ENCODE measurements at regions not wholly inside any gene's neighbourhood (a gene's known extent, or its start where the extent isn't known, plus 50 kb on each side); places are given as distances from the start of the nearest gene placed in this dataset.

- H3K4me1 ChIP-seq (ENCODE audit: control insufficient read depth, insufficient read depth, low read length), result no peaks in the 10 kb centered on the region
- H3K27ac ChIP-seq (ENCODE audit: insufficient read depth, low read length), result no peak overlapping the region
- no peak overlapping the region for H3K18ac ChIP-seq (ENCODE audit: low read depth, low read length)
- H3K36me3 ChIP-seq (ENCODE audit: control insufficient read depth, insufficient read depth, low read length), result no peaks in the 10 kb centered on the region
- no peak overlapping the region for H3K23ac ChIP-seq (ENCODE audit: low read depth, low read length)
- peaks cover 5% of the 10 kb centered on the region for H3K27me3 ChIP-seq (ENCODE audit: control insufficient read depth, insufficient read depth, low read length)
- H2AK5ac ChIP-seq (ENCODE audit: low read depth, low read length), result no peak overlapping the region
- no peak overlapping the region for H2AK9ac ChIP-seq (replicated peaks; ENCODE audit: low read depth, low read length, poor library complexity)
- H2AFZ ChIP-seq (replicated peaks; ENCODE audit: low read length, poor library complexity), result no peak overlapping the region
- in situ Hi-C loops (cut with MboI; ENCODE audit: low sequenced_read_pairs), result no loop called here
- no TSS peak for BruUV-seq (replicated peaks)
- ChIA-PET CTCF (no interaction called here), POLR2A (ENCODE audit: unreplicated experiment) (no interaction called here)
- H3K9ac ChIP-seq (ENCODE audit: low read depth, low read length), result no peak overlapping the region
- no peaks in the 10 kb centered on the region for H3K79me1 ChIP-seq (ENCODE audit: low read depth in 1 of 2, low read length in 2 of 2)
- H3K9me1 ChIP-seq (ENCODE audit: insufficient read depth, low read length), result no peaks in the 10 kb centered on the region
- no peak overlapping the region for H2BK120ac ChIP-seq (ENCODE audit: low read depth, low read length)
- H3K9me3 ChIP-seq (ENCODE audit: control insufficient read depth, insufficient read depth, low read length), result no peaks in the 10 kb centered on the region
- intact Hi-C loops (cut with micrococcal nuclease), result no loop called here
- H2BK15ac ChIP-seq (ENCODE audit: low read depth, low read length), result no peak overlapping the region
- H3K14ac ChIP-seq (replicated peaks; ENCODE audit: low read depth, low read length), result no peak overlapping the region
- H3K4me2 ChIP-seq (ENCODE audit: low read depth, low read length), result no peak overlapping the region
- H3K56ac ChIP-seq (ENCODE audit: extremely low read depth, insufficient read depth, low read length), result no peak overlapping the region
- H4K91ac ChIP-seq (ENCODE audit: insufficient read depth, low read depth, low read length), result no peak overlapping the region
- 60% methylated on average over 1 of the region's 4 CpGs; no CpG with 5 or more reads in 1 of the 2 experiments for WGBS, 2 experiments (ENCODE audit: extremely low coverage in 2 of 2, insufficient read length in 1 of 2)
- DNase-seq (no peak), ATAC-seq (ENCODE audit: low read depth) (no peak)
- no peak overlapping the region for H3K4me3 ChIP-seq (ENCODE audit: insufficient read depth, low read depth, low read length)
- no peak overlapping the region for H4K8ac ChIP-seq (ENCODE audit: low read depth in 2 of 2, low read length in 2 of 2)
- TF ChIP-seq CEBPB (IDR thresholded peaks at IDR 0.05; ENCODE audit: low read depth, low read length) (no peak), MAZ (IDR thresholded peaks at IDR 0.05; ENCODE audit: borderline replicate concordance, low read depth, low read length) (no peak), BHLHE40 (IDR thresholded peaks at IDR 0.05; ENCODE audit: low read depth, low read length) (no peak), POLR2A (IDR thresholded peaks at IDR 0.05; ENCODE audit: low read depth, low read length) (no peak), SMC3 (IDR thresholded peaks at IDR 0.05; ENCODE audit: low read depth, low read length) (no peak), MAFK (IDR thresholded peaks at IDR 0.05; ENCODE audit: low read depth, low read length) (no peak), NFE2L2 (IDR thresholded peaks at IDR 0.05; ENCODE audit: low read depth, low read length) (no peak), RFX5 (IDR thresholded peaks at IDR 0.05; ENCODE audit: low read depth, low read length) (no peak), CHD1 (IDR thresholded peaks at IDR 0.05; ENCODE audit: low read depth, low read length) (no peak)
- TF ChIP-seq, protein P1, sequence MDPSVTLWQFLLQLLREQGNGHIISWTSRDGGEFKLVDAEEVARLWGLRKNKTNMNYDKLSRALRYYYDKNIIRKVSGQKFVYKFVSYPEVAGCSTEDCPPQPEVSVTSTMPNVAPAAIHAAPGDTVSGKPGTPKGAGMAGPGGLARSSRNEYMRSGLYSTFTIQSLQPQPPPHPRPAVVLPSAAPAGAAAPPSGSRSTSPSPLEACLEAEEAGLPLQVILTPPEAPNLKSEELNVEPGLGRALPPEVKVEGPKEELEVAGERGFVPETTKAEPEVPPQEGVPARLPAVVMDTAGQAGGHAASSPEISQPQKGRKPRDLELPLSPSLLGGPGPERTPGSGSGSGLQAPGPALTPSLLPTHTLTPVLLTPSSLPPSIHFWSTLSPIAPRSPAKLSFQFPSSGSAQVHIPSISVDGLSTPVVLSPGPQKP (IDR thresholded peaks at IDR 0.05; ENCODE audit: borderline replicate concordance, low read depth, low read length), result no peak
- TF ChIP-seq, protein P2, sequence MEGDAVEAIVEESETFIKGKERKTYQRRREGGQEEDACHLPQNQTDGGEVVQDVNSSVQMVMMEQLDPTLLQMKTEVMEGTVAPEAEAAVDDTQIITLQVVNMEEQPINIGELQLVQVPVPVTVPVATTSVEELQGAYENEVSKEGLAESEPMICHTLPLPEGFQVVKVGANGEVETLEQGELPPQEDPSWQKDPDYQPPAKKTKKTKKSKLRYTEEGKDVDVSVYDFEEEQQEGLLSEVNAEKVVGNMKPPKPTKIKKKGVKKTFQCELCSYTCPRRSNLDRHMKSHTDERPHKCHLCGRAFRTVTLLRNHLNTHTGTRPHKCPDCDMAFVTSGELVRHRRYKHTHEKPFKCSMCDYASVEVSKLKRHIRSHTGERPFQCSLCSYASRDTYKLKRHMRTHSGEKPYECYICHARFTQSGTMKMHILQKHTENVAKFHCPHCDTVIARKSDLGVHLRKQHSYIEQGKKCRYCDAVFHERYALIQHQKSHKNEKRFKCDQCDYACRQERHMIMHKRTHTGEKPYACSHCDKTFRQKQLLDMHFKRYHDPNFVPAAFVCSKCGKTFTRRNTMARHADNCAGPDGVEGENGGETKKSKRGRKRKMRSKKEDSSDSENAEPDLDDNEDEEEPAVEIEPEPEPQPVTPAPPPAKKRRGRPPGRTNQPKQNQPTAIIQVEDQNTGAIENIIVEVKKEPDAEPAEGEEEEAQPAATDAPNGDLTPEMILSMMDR (conservative IDR thresholded peaks at IDR 0.05; ENCODE audit: low read depth, low read length), result no peak
- no peaks in the 10 kb centered on the region for H4K20me1 ChIP-seq (ENCODE audit: insufficient read depth, low read length)
- no peak overlapping the region for H4K5ac ChIP-seq (ENCODE audit: low read depth, low read length)
- dilution Hi-C loops (cut with HindIII; ENCODE audit: low sequenced_read_pairs, unreplicated experiment), result no loop called here
- no peak overlapping the region for H2BK5ac ChIP-seq (ENCODE audit: low read depth, low read length, poor library complexity, severe bottlenecking)
- H2BK20ac ChIP-seq (ENCODE audit: low read depth, low read length), result no peak overlapping the region
- H3K4ac ChIP-seq (ENCODE audit: low read depth, low read length), result no peak overlapping the region
Observed at GRCh38 chr1:223045164-223045957, 97.7 kb downstream of the TLR5 start.
